BJ (cell line): ENCODE measurements at regions not wholly inside any gene's neighbourhood (a gene's known extent, or its start where the extent isn't known, plus 50 kb on each side); places are given as distances from the start of the nearest gene placed in this dataset.

ENCODE experiments used
- CTCF ChIA-PET: fragments of 350-600 bp; formaldehyde crosslinking; extraction: SDS; loops from one replicate; lab custom pipeline; 2021; ENCODE audit warnings: antibody characterized with exemption, inconsistent platforms; lab: Yijun Ruan, JAX
- POLR2A ChIA-PET: fragments of 300-600 bp; sonication (Branson Sonifier 250); formaldehyde crosslinking; extraction: SDS; loops from one replicate; lab custom pipeline; 2021; ENCODE audit warnings: antibody characterized with exemption; lab: Charles Lee
- DNase-seq: peaks from one replicate; pipeline ENCODE4 v3.0.0-alpha.2; 2011; ENCODE audit warnings: low read depth
- H3K27me3 ChIP-seq: 2 replicates; pipeline ENCODE4 v1.6.0; 2011; ENCODE audit warnings: low read length; ENCODE audit not compliant: control insufficient read depth, insufficient read depth
- H3K36me3 ChIP-seq: 2 replicates; pipeline ENCODE4 v1.5.1; 2011; ENCODE audit warnings: low read length; ENCODE audit not compliant: control insufficient read depth, insufficient read depth
- H3K4me3 ChIP-seq: 2 replicates; pipeline ENCODE4 v1.5.1; 2011; ENCODE audit warnings: low read depth, mild to moderate bottlenecking, control low read depth, low read length
- CTCF ChIP-seq: IDR thresholded peaks from 2 replicates; pipeline ENCODE4 v1.5.1; 2011; ENCODE audit warnings: low read depth, mild to moderate bottlenecking, control low read depth, inconsistent platforms, low read length, moderate library complexity; ENCODE audit not compliant: insufficient read depth

GRCh38 chr2:8277921-8278571, 403.8 kb upstream of the ID2 start:
- ChIA-PET POLR2A (no interaction called here), CTCF (no interaction called here)
- no peak for TF ChIP-seq CTCF
- Histone ChIP-seq H3K36me3 (no peaks in the 10 kb centered on the region), H3K27me3 (no peaks in the 10 kb centered on the region), H3K4me3 (no peak overlapping the region)
- DNase-seq = no peak

- ChIA-PET CTCF (no interaction called here), POLR2A (interaction anchor here (0.5 kb wide), 1 partner anchor 1765 kb away, joined by 4 read pairs; no protein-coding TSS in a partner anchor)
- DNase-seq = no peak
- no peaks in the 10 kb centered on the region for H3K36me3 ChIP-seq
- no peak for TF ChIP-seq CTCF
- H3K27me3 ChIP-seq = no peaks in the 10 kb centered on the region
- H3K4me3 ChIP-seq = no peak overlapping the region
These were observed 403.0 kb upstream of the ID2 start for GRCh38 chr2:8278709-8279354.

GRCh38 chr2:8279506-8279905, 402.4 kb upstream of the ID2 start:
- ChIA-PET POLR2A (no interaction called here), CTCF (no interaction called here)
- H3K27me3 ChIP-seq = no peaks in the 10 kb centered on the region
- no peaks in the 10 kb centered on the region for H3K36me3 ChIP-seq
- H3K4me3 ChIP-seq = no peak overlapping the region
- no peak for DNase-seq
- no peak for TF ChIP-seq CTCF

- TF ChIP-seq CTCF = no peak
- H3K27me3 ChIP-seq = no peaks in the 10 kb centered on the region
- no peaks in the 10 kb centered on the region for H3K36me3 ChIP-seq
- ChIA-PET CTCF (no interaction called here), POLR2A (no interaction called here)
- no peak for DNase-seq
- H3K4me3 ChIP-seq = no peak overlapping the region
These were observed 400.6 kb upstream of the ID2 start for GRCh38 chr2:8281234-8281633.

GRCh38 chr2:8281950-8282857, 399.7 kb upstream of the ID2 start:
- TF ChIP-seq CTCF = no peak
- H3K27me3 ChIP-seq = no peaks in the 10 kb centered on the region
- no peaks in the 10 kb centered on the region for H3K36me3 ChIP-seq
- no peak overlapping the region for H3K4me3 ChIP-seq
- ChIA-PET POLR2A (no interaction called here), CTCF (interaction anchor here (0.9 to 1.1 kb wide), 2 partner anchors 20 to 31 kb away, joined by 3 read pairs; no protein-coding TSS in a partner anchor)
- no peak for DNase-seq
